GM12878 (cell line): ENCODE measurements at regions not wholly inside any gene's neighbourhood (a gene's known extent, or its start where the extent isn't known, plus 50 kb on each side); places are given as distances from the start of the nearest gene placed in this dataset.

Source experiments
- ATAC-seq: fragments of 200-7000 bp; cut with Tn5 transposase; 3 replicates; pipeline ENCODE4 v1.9.1; 2020; ENCODE audit warnings: mild to moderate bottlenecking, moderate library complexity
- BruUV-seq: library from RNA; stranded (reverse); fragments of 400-500 nt; replicated peaks from 2 replicates; lab custom pipeline; 2021; lab: Mats Ljungman, UMichigan
- CTCF ChIA-PET: fragments of 300-600 bp; sonication (Branson Sonifier 250); formaldehyde crosslinking; extraction: SDS; loops from one replicate; lab custom pipeline; 2021; ENCODE audit warnings: inconsistent platforms; lab: Yijun Ruan, JAX
- POLR2A ChIA-PET: fragments of 350-600 bp; formaldehyde crosslinking; extraction: SDS; loops from one replicate; lab custom pipeline; 2021; ENCODE audit warnings: inconsistent platforms; lab: Charles Lee
- RAD21 ChIA-PET: fragments of 300-600 bp; sonication (Branson Sonifier 250); formaldehyde crosslinking; loops from one replicate; lab custom pipeline; 2023; ENCODE audit warnings: antibody characterized with exemption; ENCODE audit not compliant: unreplicated experiment; lab: Charles Lee
- SMC1A ChIA-PET: fragments of 300-600 bp; sonication (Branson Sonifier 250); formaldehyde crosslinking; loops from one replicate; lab custom pipeline; 2023; ENCODE audit not compliant: unreplicated experiment, uncharacterized antibody; lab: Charles Lee
- DNase-seq: peaks from one replicate; pipeline ENCODE4 v3.0.0-alpha.2; 2011; ENCODE audit warnings: low read depth, low spot score
- FAIRE-seq: peaks from 3 replicates; lab custom pipeline; 2011; peaks lifted over from hg19 to GRCh38; lab: Jason Lieb, UNC
- H2AFZ ChIP-seq: 2 replicates; pipeline ENCODE4 v1.6.0; 2011; ENCODE audit warnings: low read depth, low read length, control low read depth; ENCODE audit not compliant: control insufficient read depth
- H3K27ac ChIP-seq: 2 replicates; pipeline ENCODE4 v1.5.1; 2011; ENCODE audit warnings: control low read depth; ENCODE audit not compliant: control insufficient read depth, insufficient read depth
- H3K27me3 ChIP-seq, 2 experiments: replicated peaks in 1 of 2; 2 replicates each; pipeline versions ENCODE4 v1.6.0 to v1.6.1; 2011; ENCODE audit warnings: low read length in 1 of 2; ENCODE audit not compliant: control insufficient read depth in 2 of 2, insufficient read depth in 2 of 2
- H3K36me3 ChIP-seq, 2 experiments: 2 replicates each; pipeline ENCODE4 v1.5.1; 2011; ENCODE audit warnings: low read length in 1 of 2; ENCODE audit not compliant: control insufficient read depth in 2 of 2, insufficient read depth in 2 of 2
- H3K4me1 ChIP-seq: 2 replicates; pipeline ENCODE4 v1.6.1; 2011; ENCODE audit warnings: mild to moderate bottlenecking, low read length, moderate library complexity, mixed read lengths; ENCODE audit not compliant: control insufficient read depth, insufficient read depth
- H3K4me2 ChIP-seq: 2 replicates; pipeline ENCODE4 v1.6.0; 2011; ENCODE audit warnings: control low read depth; ENCODE audit not compliant: control insufficient read depth, insufficient read depth
- H3K4me3 ChIP-seq: fragments of 200-600 bp; sonication (generic); 2 replicates; pipeline ENCODE4 v1.5.1; 2016
- H3K79me2 ChIP-seq: 2 replicates; pipeline ENCODE4 v1.6.0; 2011; ENCODE audit warnings: low read length; ENCODE audit not compliant: control insufficient read depth, insufficient read depth
- H3K9ac ChIP-seq: 2 replicates; pipeline ENCODE4 v1.8.0; 2011; ENCODE audit warnings: low read length, control low read depth, mixed read lengths; ENCODE audit not compliant: control insufficient read depth, insufficient read depth
- H3K9me3 ChIP-seq: replicated peaks from 3 replicates; pipeline ENCODE4 v1.5.1; 2011; ENCODE audit warnings: mild to moderate bottlenecking, low read length; ENCODE audit not compliant: control insufficient read depth, insufficient read depth
- H4K20me1 ChIP-seq: 2 replicates; pipeline ENCODE4 v1.6.0; 2011; ENCODE audit not compliant: control insufficient read depth, insufficient read depth
- BCL3 ChIP-seq: IDR thresholded peaks from 2 replicates; pipeline ENCODE4 v1.6.1; 2011; ENCODE audit warnings: borderline replicate concordance, low read depth, mild to moderate bottlenecking, moderate library complexity, low read length; ENCODE audit not compliant: insufficient read depth, poor library complexity, severe bottlenecking
- CUX1 ChIP-seq: IDR thresholded peaks from 2 replicates; pipeline ENCODE4 v1.6.1; 2012; ENCODE audit warnings: improper control_type of control experiment, low read depth, low read length; ENCODE audit not compliant: insufficient replicate concordance
- DPF2 ChIP-seq: fragments of 450-650 bp; IDR thresholded peaks from 2 replicates; pipeline ENCODE4 v1.6.1; 2017; ENCODE audit warnings: mild to moderate bottlenecking
- E2F4 ChIP-seq: IDR thresholded peaks from 2 replicates; pipeline ENCODE4 v1.6.1; 2012; ENCODE audit warnings: low read depth, low read length, improper control_type of control experiment
- FOXM1 ChIP-seq: IDR thresholded peaks from 2 replicates; pipeline ENCODE4 v1.6.1; 2012; ENCODE audit warnings: low read depth, mild to moderate bottlenecking, inconsistent platforms, low read length, moderate library complexity
- IRF5 ChIP-seq: fragments of 450-650 bp; IDR thresholded peaks from 2 replicates; pipeline ENCODE4 v1.6.1; 2017; ENCODE audit warnings: borderline replicate concordance
- JUND ChIP-seq: IDR thresholded peaks from 2 replicates; pipeline ENCODE4 v1.6.1; 2012; ENCODE audit warnings: low read depth, mild to moderate bottlenecking, low read length, improper control_type of control experiment, moderate library complexity
- YY1 ChIP-seq: IDR thresholded peaks from 2 replicates; pipeline ENCODE4 v1.6.1; 2011; ENCODE audit warnings: low read depth, mild to moderate bottlenecking, low read length
- WGBS: methylation state at CpG from one replicate; pipeline ENCODE4 v1.1.6; 2016; ENCODE audit warnings: low lambda C conversion rate; ENCODE audit not compliant: insufficient replicate concordance, insufficient coverage; ENCODE audit errors: missing lambda C conversion rate; 5-methylcytosine and 5-hydroxymethylcytosine counted together
- in situ Hi-C: fragments of 300-500 bp; cut with MboI; formaldehyde crosslinking; loops from 9 replicates; pipeline ENCODE4 v1.14.3; 2018; ENCODE audit warnings: mixed read lengths
- intact Hi-C: fragments of 100-400 bp; cut with micrococcal nuclease; formaldehyde crosslinking; loops from one replicate; pipeline ENCODE4 v1.14.2; 2022; ENCODE audit not compliant: unreplicated experiment

- H3K36me3 ChIP-seq, result no peaks in the 10 kb centered on the region
- H3K4me3 ChIP-seq, result no peak overlapping the region
- CTCF ChIA-PET, result interaction anchor here (0.6 kb wide), 1 partner anchor 62 kb away, joined by 3 read pairs; no protein-coding TSS in a partner anchor
- H4K20me1 ChIP-seq, result no peaks in the 10 kb centered on the region
- TF ChIP-seq FOXM1 (no peak), DPF2 (no peak), JUND (no peak), IRF5 (no peak)
- TF ChIP-seq, all 136 proteins: peak for 0
- BruUV-seq, result no TSS peak
- Histone ChIP-seq H3K4me2 (no peak overlapping the region), H2AFZ (no peak overlapping the region), H3K9ac (no peak overlapping the region), H3K4me1 (no peaks in the 10 kb centered on the region), H3K79me2 (no peaks in the 10 kb centered on the region), H3K9me3 (no peaks in the 10 kb centered on the region), H3K27ac (no peak overlapping the region), H3K27me3 (no peaks in the 10 kb centered on the region; a peak in 1 of 4 replicates)
- intact Hi-C loops (no loop called here), in situ Hi-C loops (no loop called here)
- RAD21 ChIA-PET, result no interaction called here
- POLR2A ChIA-PET, result no interaction called here
- SMC1A ChIA-PET, result no interaction called here
- ATAC-seq (no peak), FAIRE-seq (no peak), DNase-seq (no peak)
- 0% methylated on average over 2 of the region's 2 CpGs for WGBS
These were observed 318.3 kb upstream of the MTNR1B start for GRCh38 chr11:92651159-92651558.

- H3K27me3 ChIP-seq, result no peaks in the 10 kb centered on the region; a peak in 1 of 4 replicates
- no peak for FAIRE-seq
- POLR2A ChIA-PET, result no interaction called here
- TF ChIP-seq YY1 (no peak), CUX1 (no peak), BCL3 (no peak), E2F4 (no peak)
These were observed 316.0 kb upstream of the MTNR1B start for GRCh38 chr11:92653454-92653853.

More at GRCh38 chr11:92653454-92653853, 316.0 kb upstream of the MTNR1B start:
- Histone ChIP-seq H3K27ac (no peak overlapping the region), H2AFZ (no peak overlapping the region), H3K4me2 (no peak overlapping the region), H3K4me3 (no peak overlapping the region), H4K20me1 (no peaks in the 10 kb centered on the region), H3K79me2 (no peaks in the 10 kb centered on the region), H3K9ac (no peak overlapping the region), H3K4me1 (no peaks in the 10 kb centered on the region), H3K36me3 (no peaks in the 10 kb centered on the region), H3K9me3 (no peaks in the 10 kb centered on the region)
- RAD21 ChIA-PET, result no interaction called here
- ATAC-seq, result no peak
- CTCF ChIA-PET, result no interaction called here
- DNase-seq, result no peak
- intact Hi-C loops (no loop called here), in situ Hi-C loops (no loop called here)
- no TSS peak for BruUV-seq
- SMC1A ChIA-PET, result no interaction called here
